CD4-positive, alpha-beta T cell treated with Interleukin-17A for 4 hours (primary cell): ENCODE measurements at regions not wholly inside any gene's neighbourhood (a gene's known extent, or its start where the extent isn't known, plus 50 kb on each side); places are given as distances from the start of the nearest gene placed in this dataset.

ENCODE experiments used
- DNase-seq: peaks from one replicate; pipeline ENCODE4 v3.0.0-alpha.2; 2020; ENCODE audit warnings: mixed read lengths

- no peak for DNase-seq
Measured at GRCh38 chr18:67379981-67380380, 136.5 kb downstream of the DSEL start.

- DNase-seq: no peak
Measured at GRCh38 chr18:67376372-67376771, 140.1 kb downstream of the DSEL start.

GRCh38 chr18:67373636-67374035, 142.9 kb downstream of the DSEL start:
- DNase-seq: no peak

- DNase-seq: no peak
Measured at GRCh38 chr18:67367540-67367939, 149.0 kb downstream of the DSEL start.

GRCh38 chr18:67363694-67364093, 152.8 kb downstream of the DSEL start:
- no peak for DNase-seq

- no peak for DNase-seq
Measured at GRCh38 chr18:67362906-67363305, 153.6 kb downstream of the DSEL start.

- peak; percentile 16 for DNase-seq
Measured at GRCh38 chr18:67359873-67360838, 156.4 kb downstream of the DSEL start.

GRCh38 chr18:67358947-67359346, 157.6 kb downstream of the DSEL start:
- no peak for DNase-seq

- DNase-seq: no peak
Measured at GRCh38 chr18:67354692-67355091, 161.8 kb downstream of the DSEL start.

- no peak for DNase-seq
Measured at GRCh38 chr18:67354091-67354490, 162.4 kb downstream of the DSEL start.

GRCh38 chr18:67347438-67347837, 169.1 kb downstream of the DSEL start:
- DNase-seq: no peak

- DNase-seq: no peak
Measured at GRCh38 chr18:67342159-67342558, 174.4 kb downstream of the DSEL start.

- no peak for DNase-seq
Measured at GRCh38 chr18:67337696-67338095, 178.8 kb downstream of the DSEL start.

GRCh38 chr18:67331857-67332256, 184.7 kb downstream of the DSEL start:
- DNase-seq: no peak

GRCh38 chr18:67319109-67319508, 197.4 kb downstream of the DSEL start:
- DNase-seq: no peak

- no peak for DNase-seq
Measured at GRCh38 chr18:67318651-67319050, 197.9 kb downstream of the DSEL start.

- no peak for DNase-seq
Measured at GRCh38 chr18:67310826-67311225, 205.7 kb downstream of the DSEL start.

- DNase-seq: no peak
Measured at GRCh38 chr18:67308819-67309218, 207.7 kb downstream of the DSEL start.

GRCh38 chr18:67305466-67305865, 211.1 kb downstream of the DSEL start:
- DNase-seq: no peak

- DNase-seq: no peak
Measured at GRCh38 chr18:67302043-67302442, 214.5 kb downstream of the DSEL start.

GRCh38 chr18:67301592-67301991, 214.9 kb downstream of the DSEL start:
- no peak for DNase-seq

GRCh38 chr18:67300498-67300897, 216.0 kb downstream of the DSEL start:
- peak; percentile 14 for DNase-seq

- DNase-seq: no peak
Measured at GRCh38 chr18:67292814-67293213, 223.7 kb downstream of the DSEL start.

GRCh38 chr18:67290421-67290820, 226.1 kb downstream of the DSEL start:
- DNase-seq: no peak

GRCh38 chr18:67285583-67285982, 230.9 kb downstream of the DSEL start:
- no peak for DNase-seq
